Panc1 (cell line): ENCODE measurements at regions not wholly inside any gene's neighbourhood (a gene's known extent, or its start where the extent isn't known, plus 50 kb on each side); places are given as distances from the start of the nearest gene placed in this dataset.

Experiments
- ATAC-seq: fragments of 200-7000 bp; cut with Tn5 transposase; 2 replicates; pipeline ENCODE4 v1.9.1; 2020; ENCODE audit warnings: mild to moderate bottlenecking, moderate library complexity
- BruUV-seq: library from RNA; stranded (reverse); fragments of 400-500 nt; replicated peaks from 2 replicates; lab custom pipeline; 2021; lab: Mats Ljungman, UMichigan
- CTCF ChIA-PET: fragments of 300-600 bp; sonication (Branson Sonifier 250); formaldehyde crosslinking; loops from one replicate; lab custom pipeline; 2022; ENCODE audit warnings: antibody characterized with exemption; lab: Charles Lee
- POLR2A ChIA-PET: fragments of 300-600 bp; sonication (Branson Sonifier 250); formaldehyde crosslinking; loops from one replicate; lab custom pipeline; 2022; ENCODE audit warnings: antibody characterized with exemption; lab: Charles Lee
- DNase-seq: peaks from one replicate; pipeline ENCODE4 v3.0.0-alpha.2; 2010; ENCODE audit warnings: low read depth, low spot score
- H3K27ac ChIP-seq: 2 replicates; pipeline ENCODE4 v1.5.1; 2011; ENCODE audit warnings: mild to moderate bottlenecking, low read length, inconsistent platforms
- H3K27me3 ChIP-seq: fragments of 200-500 bp; sonication (Bioruptor generic); 2 replicates; pipeline ENCODE4 v1.6.0; 2014; ENCODE audit warnings: low read length, inconsistent platforms; ENCODE audit not compliant: control insufficient read depth, insufficient read depth
- H3K36me3 ChIP-seq: fragments of 200-500 bp; sonication (Bioruptor generic); 2 replicates; pipeline ENCODE4 v1.5.1; 2014; ENCODE audit warnings: inconsistent platforms, mild to moderate bottlenecking, low read length, moderate library complexity; ENCODE audit not compliant: control insufficient read depth, insufficient read depth
- H3K4me1 ChIP-seq: 2 replicates; pipeline ENCODE4 v1.5.1; 2011; ENCODE audit warnings: inconsistent platforms, mild to moderate bottlenecking, low read length, moderate library complexity; ENCODE audit not compliant: control insufficient read depth, insufficient read depth
- H3K4me3 ChIP-seq, 2 experiments: 2 replicates each; pipeline ENCODE4 v1.5.1; 2011 to 2012; ENCODE audit warnings: low read depth in 2 of 2, low read length in 2 of 2, mild to moderate bottlenecking in 2 of 2, inconsistent platforms in 1 of 2, moderate library complexity in 1 of 2
- H3K9me3 ChIP-seq: fragments of 200-500 bp; sonication (Bioruptor generic); 2 replicates; pipeline ENCODE4 v1.5.1; 2014; ENCODE audit warnings: low read depth, mild to moderate bottlenecking, inconsistent platforms, low read length, moderate library complexity; ENCODE audit not compliant: control insufficient read depth, insufficient read depth
- CTCF ChIP-seq: fragments of 450-650 bp; IDR thresholded peaks from 2 replicates; pipeline ENCODE4 v1.5.1; 2017; ENCODE audit warnings: mild to moderate bottlenecking
- POLR2AphosphoS5 ChIP-seq: IDR thresholded peaks from 2 replicates; pipeline ENCODE4 v1.6.1; 2012; ENCODE audit warnings: mild to moderate bottlenecking, low read depth, low read length, moderate library complexity
- REST ChIP-seq, 2 experiments: IDR thresholded peaks; 2 replicates each; pipeline ENCODE4 v1.6.1; 2011 to 2012; ENCODE audit warnings: low read depth in 2 of 2, control low read depth in 1 of 2, low read length in 1 of 2, mild to moderate bottlenecking in 1 of 2, moderate library complexity in 1 of 2; ENCODE audit not compliant: insufficient read depth in 1 of 2
- SIN3A ChIP-seq: IDR thresholded peaks from 2 replicates; pipeline ENCODE4 v1.6.1; 2012; ENCODE audit warnings: low read depth, mild to moderate bottlenecking, low read length, moderate library complexity, borderline replicate concordance; ENCODE audit not compliant: insufficient read depth
- TCF7L2 ChIP-seq: IDR thresholded peaks from 2 replicates; pipeline ENCODE4 v1.6.1; 2011; ENCODE audit warnings: mild to moderate bottlenecking, low read depth, low read length, inconsistent platforms
- in situ Hi-C: cut with HindIII; loops from 2 replicates; pipeline ENCODE4 v1.10.0; 2016; ENCODE audit warnings: low sequenced_read_pairs, low pct_unique_long_range_greater_than_20kb
- intact Hi-C: fragments of 100-400 bp; cut with micrococcal nuclease; formaldehyde crosslinking; loops from one replicate; pipeline ENCODE4 v1.10.0; 2022; ENCODE audit not compliant: unreplicated experiment

GRCh38 chrX:84873176-84873575 lies 130.5 kb upstream of the APOOL start:
- Histone ChIP-seq H3K27ac (no peak overlapping the region), H3K4me1 (no peaks in the 10 kb centered on the region), H3K4me3 (no peak overlapping the region), H3K36me3 (no peaks in the 10 kb centered on the region), H3K27me3 (no peaks in the 10 kb centered on the region), H3K9me3 (no peaks in the 10 kb centered on the region)
- DNase-seq: no peak
- ATAC-seq: no peak
- BruUV-seq: no TSS peak
- ChIA-PET POLR2A (no interaction called here), CTCF (no interaction called here)
- intact Hi-C loops (no loop called here), in situ Hi-C loops (no loop called here)
- TF ChIP-seq CTCF (no peak), TCF7L2 (no peak), POLR2AphosphoS5 (no peak), SIN3A (no peak), REST (IDR thresholded peaks at IDR 0.05; ENCODE audit: insufficient read depth in 1 of 2, low read depth in 2 of 2, low read length in 1 of 2) (no peak)

- no peaks in the 10 kb centered on the region for H3K4me1 ChIP-seq
- H3K36me3 ChIP-seq: no peaks in the 10 kb centered on the region
- no TSS peak for BruUV-seq
- no peak for TF ChIP-seq TCF7L2
- no peak for TF ChIP-seq SIN3A
- no peak for TF ChIP-seq CTCF
- no peak for TF ChIP-seq POLR2AphosphoS5
- TF ChIP-seq REST (IDR thresholded peaks at IDR 0.05; ENCODE audit: insufficient read depth in 1 of 2, low read depth in 2 of 2, low read length in 1 of 2): no peak
- ATAC-seq: no peak
- intact Hi-C loops: no loop called here
- CTCF ChIA-PET: no interaction called here
- in situ Hi-C loops: no loop called here
- H3K4me3 ChIP-seq: no peak overlapping the region
- POLR2A ChIA-PET: no interaction called here
- H3K27me3 ChIP-seq: no peaks in the 10 kb centered on the region
- no peak for DNase-seq
- no peaks in the 10 kb centered on the region for H3K9me3 ChIP-seq
- no peak overlapping the region for H3K27ac ChIP-seq
Observed at GRCh38 chrX:84876876-84877275, 126.8 kb upstream of the APOOL start.
